GM12872 (cell line): ENCODE measurements at regions not wholly inside any gene's neighbourhood (a gene's known extent, or its start where the extent isn't known, plus 50 kb on each side); places are given as distances from the start of the nearest gene placed in this dataset.

ENCODE experiments used
- TF ChIP-seq, protein P1 (sequence below): IDR thresholded peaks from 3 replicates; pipeline ENCODE4 v1.5.1; 2011; ENCODE audit warnings: low read depth, mild to moderate bottlenecking, low read length, moderate library complexity; ENCODE audit not compliant: insufficient read depth

- TF ChIP-seq, protein P1, sequence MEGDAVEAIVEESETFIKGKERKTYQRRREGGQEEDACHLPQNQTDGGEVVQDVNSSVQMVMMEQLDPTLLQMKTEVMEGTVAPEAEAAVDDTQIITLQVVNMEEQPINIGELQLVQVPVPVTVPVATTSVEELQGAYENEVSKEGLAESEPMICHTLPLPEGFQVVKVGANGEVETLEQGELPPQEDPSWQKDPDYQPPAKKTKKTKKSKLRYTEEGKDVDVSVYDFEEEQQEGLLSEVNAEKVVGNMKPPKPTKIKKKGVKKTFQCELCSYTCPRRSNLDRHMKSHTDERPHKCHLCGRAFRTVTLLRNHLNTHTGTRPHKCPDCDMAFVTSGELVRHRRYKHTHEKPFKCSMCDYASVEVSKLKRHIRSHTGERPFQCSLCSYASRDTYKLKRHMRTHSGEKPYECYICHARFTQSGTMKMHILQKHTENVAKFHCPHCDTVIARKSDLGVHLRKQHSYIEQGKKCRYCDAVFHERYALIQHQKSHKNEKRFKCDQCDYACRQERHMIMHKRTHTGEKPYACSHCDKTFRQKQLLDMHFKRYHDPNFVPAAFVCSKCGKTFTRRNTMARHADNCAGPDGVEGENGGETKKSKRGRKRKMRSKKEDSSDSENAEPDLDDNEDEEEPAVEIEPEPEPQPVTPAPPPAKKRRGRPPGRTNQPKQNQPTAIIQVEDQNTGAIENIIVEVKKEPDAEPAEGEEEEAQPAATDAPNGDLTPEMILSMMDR: no peak
Observed at GRCh38 chr12:25377469-25378177, 126.9 kb upstream of the KRAS start.

DNA sequence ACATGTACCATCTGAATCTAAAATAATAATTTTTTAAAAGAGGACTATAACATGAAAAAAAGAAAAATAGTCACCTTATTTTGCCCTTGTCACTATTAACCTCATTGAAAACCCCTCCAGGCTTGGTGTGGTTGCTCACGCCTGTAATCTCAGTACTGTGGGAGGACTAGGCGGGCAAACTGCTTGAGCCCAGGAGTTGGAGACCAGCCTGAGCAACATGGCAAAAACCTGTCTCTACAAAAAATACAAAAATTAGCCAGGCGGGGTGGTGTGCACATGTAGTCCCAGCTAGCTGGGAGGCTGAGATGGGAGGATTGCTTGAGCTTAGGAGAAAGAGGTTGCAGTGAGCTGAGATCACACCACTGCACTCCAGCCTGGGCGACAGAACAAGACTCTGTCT is 126.3 kb upstream of the KRAS start:
- TF ChIP-seq, protein P1: no peak

DNA sequence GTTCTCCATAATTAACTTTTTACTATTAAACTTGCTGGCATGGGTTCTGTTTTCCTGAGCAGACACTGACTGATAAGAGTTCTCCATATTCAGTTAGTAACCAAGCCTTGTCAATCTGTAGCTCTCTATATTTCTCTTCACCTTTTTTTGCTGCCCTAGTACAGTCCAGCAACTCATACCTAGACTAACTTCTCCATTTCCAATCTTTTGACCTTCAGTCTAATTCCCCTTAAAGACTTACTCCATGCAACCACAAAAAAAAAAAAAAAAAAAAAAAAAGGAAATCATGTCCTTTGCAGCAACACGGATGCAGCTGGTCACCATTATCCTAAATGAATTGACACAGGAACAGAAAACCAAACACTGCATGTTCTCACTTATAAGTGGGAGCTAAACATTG is 125.7 kb upstream of the KRAS start:
- TF ChIP-seq, protein P1: no peak

- TF ChIP-seq, protein P1: no peak
Observed at GRCh38 chr12:25372969-25373817, 122.5 kb upstream of the KRAS start.

DNA sequence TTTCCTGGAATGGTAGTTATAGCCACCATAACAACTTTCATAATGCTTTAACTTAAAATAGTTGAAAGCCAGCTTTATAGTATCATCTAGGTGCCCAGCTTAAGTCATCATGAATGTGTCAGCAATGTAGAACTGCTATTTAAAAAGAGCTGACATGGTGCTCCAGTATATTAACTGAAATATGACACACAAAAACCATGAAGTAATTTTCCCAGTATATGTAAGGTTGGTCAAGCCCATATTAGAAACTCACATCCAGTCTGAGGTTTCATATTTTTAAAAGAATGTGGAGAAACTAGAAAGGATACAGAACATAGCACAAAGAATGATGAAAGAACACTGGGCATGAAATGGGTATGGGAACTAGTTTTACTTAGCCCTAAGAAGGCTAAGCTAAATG is 121.3 kb upstream of the KRAS start:
- TF ChIP-seq, protein P1: no peak

DNA sequence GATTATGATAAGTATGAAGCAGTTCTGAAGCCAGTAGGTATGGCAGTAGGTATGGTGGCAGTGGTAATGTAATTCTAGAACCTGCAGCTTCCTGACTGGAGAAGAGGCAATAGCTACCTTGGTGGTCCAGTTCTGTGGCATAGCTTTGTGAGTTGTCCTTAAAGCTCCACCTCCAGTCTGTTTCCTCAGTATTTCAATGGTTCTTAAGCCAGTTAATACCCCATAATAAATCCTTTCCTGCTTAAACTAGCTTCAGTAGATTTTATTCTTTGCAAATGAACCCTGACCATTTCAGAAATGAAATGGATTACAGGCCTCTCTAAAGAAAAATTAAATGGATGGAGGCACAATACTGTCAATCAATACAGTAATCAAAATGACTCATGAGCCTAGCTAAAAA is 117.8 kb upstream of the KRAS start:
- TF ChIP-seq, protein P1: no peak

DNA sequence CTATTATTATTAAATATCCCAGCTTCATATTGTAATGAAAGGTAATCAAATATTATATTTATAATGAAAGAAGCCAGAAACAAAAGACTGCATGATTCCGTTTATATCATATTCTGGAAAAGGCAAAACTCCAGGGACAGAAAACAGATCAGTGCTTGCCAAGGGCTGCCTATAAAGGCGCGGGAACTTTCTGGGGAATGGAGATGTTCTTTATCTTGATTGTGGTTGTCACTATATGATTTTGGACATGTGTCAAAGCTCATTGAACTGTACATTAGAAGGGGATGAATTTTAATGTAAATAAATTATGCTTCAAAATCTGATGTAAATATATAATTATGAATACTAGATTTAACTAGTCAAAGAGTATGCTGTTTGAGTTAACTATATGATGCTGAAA is 115.4 kb upstream of the KRAS start:
- TF ChIP-seq, protein P1: no peak
